Spleen (tissue), 11 donors: ENCODE measurements at regions not wholly inside any gene's neighbourhood (a gene's known extent, or its start where the extent isn't known, plus 50 kb on each side); places are given as distances from the start of the nearest gene placed in this dataset.
"Not testable (repeated sequence)": the region's sequence is repeated elsewhere in the genome, so short reads cannot be mapped to it uniquely, and the experiment has no call there.

Experiments used
- DNase-seq: peaks from one replicate; pipeline ENCODE4 v3.0.0-alpha.2; 2020
- H3K27ac ChIP-seq, 8 donors: fragments of 200-600 bp; sonication (generic) in 7 of 8; 1 replicate in 4 of 8; 2 replicates in 4 of 8; pipeline versions ENCODE4 v1.5.0 to v1.8.0; 2016 to 2021; ENCODE audit warnings: inconsistent platforms in 4 of 8, mild to moderate bottlenecking in 4 of 8, moderate library complexity in 1 of 8
- H3K27me3 ChIP-seq, 7 donors: fragments of 200-600 bp; sonication (generic) in 6 of 7; replicated peaks in 1 of 7; 1 replicate in 4 of 7; 2 replicates in 3 of 7; pipeline versions ENCODE4 v1.5.0 to v1.8.0; 2016 to 2021; ENCODE audit warnings: inconsistent platforms in 3 of 7, mild to moderate bottlenecking in 1 of 7
- H3K36me3 ChIP-seq, 6 donors: fragments of 200-600 bp; sonication (generic) in 5 of 6; 1 replicate in 4 of 6; 2 replicates in 2 of 6; pipeline versions ENCODE4 v1.5.0 to v1.8.0; 2016 to 2021; ENCODE audit warnings: inconsistent platforms in 2 of 6
- H3K4me1 ChIP-seq, 6 donors: fragments of 200-600 bp; sonication (generic) in 5 of 6; 1 replicate in 3 of 6; 2 replicates in 3 of 6; pipeline versions ENCODE4 v1.5.0 to v1.8.0; 2016 to 2021; ENCODE audit warnings: inconsistent platforms in 3 of 6
- H3K4me3 ChIP-seq, 8 donors: fragments of 200-600 bp; sonication (generic) in 7 of 8; 1 replicate in 4 of 8; 2 replicates in 4 of 8; pipeline versions ENCODE4 v1.5.0 to v1.8.0; 2016 to 2021; ENCODE audit warnings: inconsistent platforms in 4 of 8, mild to moderate bottlenecking in 4 of 8, moderate library complexity in 2 of 8
- H3K9me3 ChIP-seq, 8 donors: fragments of 200-600 bp; sonication (generic) in 7 of 8; 1 replicate in 4 of 8; 2 replicates in 4 of 8; pipeline versions ENCODE4 v1.5.0 to v1.8.0; 2016 to 2021; ENCODE audit warnings: inconsistent platforms in 4 of 8
- CTCF ChIP-seq, 11 experiments: fragments of 200-600 bp in 7 of 11; fragments of 450-650 bp in 4 of 11; sonication (generic) in 4 of 11; IDR thresholded peaks in 8 of 11; conservative IDR thresholded peaks in 3 of 11; 1 replicate in 7 of 11; 2 replicates in 4 of 11; pipeline versions ENCODE4 v1.4.0 to v1.8.0; 2016 to 2021; ENCODE audit warnings: antibody characterized with exemption in 11 of 11, inconsistent platforms in 4 of 11, mild to moderate bottlenecking in 1 of 11
- POLR2A ChIP-seq, 3 donors: fragments of 450-650 bp; IDR thresholded peaks; one replicate each; pipeline ENCODE4 v1.5.1; 2017; ENCODE audit warnings: antibody characterized with exemption in 3 of 3, mild to moderate bottlenecking in 1 of 3
- POLR2AphosphoS5 ChIP-seq, 3 donors: sonication (generic); formaldehyde crosslinking; IDR thresholded peaks; one replicate each; pipeline ENCODE4 v1.5.1; 2017; ENCODE audit warnings: antibody characterized with exemption in 3 of 3
- WGBS, 5 donors: extraction: QIAGEN DNeasy Blood & Tissue Kit in 3 of 5; methylation state at CpG; one replicate each; pipeline versions ENCODE4 v1.1.5 to v1.1.7; 2013 to 2018; 5-methylcytosine and 5-hydroxymethylcytosine counted together
- intact Hi-C: fragments of 100-400 bp; cut with DNase I; formaldehyde crosslinking; loops from one replicate; pipeline ENCODE4 v1.15.0; 2023; ENCODE audit warnings: low total_unique reads
- donor health status: healthy with polysubstance abuse.
- donor health status: DM: no; HTN: no; CAD: no; lungs with moderate emphysema.
- donor health status: DM: no; HTN: no; CAD: no.
- donor health status: Bipolar disorder and iron deficiency.
- donor health status: healthy.
- donor health status: DM: no; HTN: no; CAD: no.
- donor health status: DM: yes; HTN: yes; CAD: no.

GRCh38 chr7:131640686-131641085 lies 84.3 kb upstream of the PODXL start:
- Histone ChIP-seq H3K9me3 (no peaks in the 10 kb centered on the region), H3K4me3 (no peak overlapping the region), H3K36me3 (no peaks in the 10 kb centered on the region), H3K4me1 (no peaks in the 10 kb centered on the region), H3K27ac (no peak overlapping the region), H3K27me3 (peaks cover 0 to 11% (median 0%) of the 10 kb centered on the region in 7 donors)
- intact Hi-C loops: no loop called here
- no peak for DNase-seq
- TF ChIP-seq POLR2A (IDR thresholded peaks at IDR 0.05) (no peak), POLR2AphosphoS5 (IDR thresholded peaks at IDR 0.05) (no peak), CTCF (IDR thresholded peaks at IDR 0.05 in 8 of 11, conservative IDR thresholded peaks at IDR 0.05 in 3 of 11) (no peak)
- WGBS, 5 donors: 62 to 80% (median 72%) methylated on average over 5 of the region's 5 CpGs

- WGBS, 5 donors: 78 to 86% (median 83%) methylated on average over 10 of the region's 10 CpGs
Measured at GRCh38 chr7:131638641-131639430, 82.4 kb upstream of the PODXL start.

GRCh38 chr7:131637859-131638258 lies 81.4 kb upstream of the PODXL start:
- Histone ChIP-seq H3K4me1 (peaks cover 0 to 6% (median 0%) of the 10 kb centered on the region in 6 donors), H3K4me3 (no peak overlapping the region), H3K36me3 (no peaks in the 10 kb centered on the region), H3K9me3 (no peaks in the 10 kb centered on the region), H3K27me3 (peaks cover 0 to 6% (median 0%) of the 10 kb centered on the region in 7 donors), H3K27ac (no peak overlapping the region)
- no peak for TF ChIP-seq POLR2AphosphoS5 (IDR thresholded peaks at IDR 0.05)
- TF ChIP-seq POLR2A (IDR thresholded peaks at IDR 0.05): no peak
- no peak for TF ChIP-seq CTCF (IDR thresholded peaks at IDR 0.05 in 8 of 11, conservative IDR thresholded peaks at IDR 0.05 in 3 of 11)
- 79 to 91% (median 85%) methylated on average over 8 of the region's 8 CpGs for WGBS, 5 donors
- intact Hi-C loops: no loop called here
- DNase-seq: no peak

More at GRCh38 chr7:131638641-131639430, 82.4 kb upstream of the PODXL start:
- TF ChIP-seq CTCF (IDR thresholded peaks at IDR 0.05 in 8 of 11, conservative IDR thresholded peaks at IDR 0.05 in 3 of 11) (no peak), POLR2A (IDR thresholded peaks at IDR 0.05) (no peak), POLR2AphosphoS5 (IDR thresholded peaks at IDR 0.05) (no peak)
- intact Hi-C loops: no loop called here
- no peak overlapping the region for H3K4me3 ChIP-seq
- H3K4me1 ChIP-seq: no peaks in the 10 kb centered on the region
- peaks cover 0 to 10% (median 0%) of the 10 kb centered on the region in 7 donors for H3K27me3 ChIP-seq
- no peak for DNase-seq
- no peak overlapping the region for H3K27ac ChIP-seq
- H3K9me3 ChIP-seq: no peaks in the 10 kb centered on the region
- no peaks in the 10 kb centered on the region for H3K36me3 ChIP-seq

GRCh38 chr7:131636092-131636491 lies 79.7 kb upstream of the PODXL start:
- Histone ChIP-seq H3K27ac (no peak overlapping the region), H3K27me3 (no peaks in the 10 kb centered on the region), H3K36me3 (no peaks in the 10 kb centered on the region), H3K4me1 (peaks cover 0 to 6% (median 0%) of the 10 kb centered on the region in 6 donors), H3K4me3 (no peak overlapping the region), H3K9me3 (no peaks in the 10 kb centered on the region)
- TF ChIP-seq CTCF (IDR thresholded peaks at IDR 0.05 in 8 of 11, conservative IDR thresholded peaks at IDR 0.05 in 3 of 11) (no peak), POLR2AphosphoS5 (IDR thresholded peaks at IDR 0.05) (no peak), POLR2A (IDR thresholded peaks at IDR 0.05) (no peak)
- no peak for DNase-seq
- WGBS, 5 donors: 76 to 91% (median 88%) methylated on average over 13 of the region's 13 CpGs
- intact Hi-C loops: no loop called here

GRCh38 chr7:131634197-131634596 lies 77.8 kb upstream of the PODXL start:
- intact Hi-C loops, H3K4me3 ChIP-seq, H3K36me3 ChIP-seq, H3K27me3 ChIP-seq, H3K9me3 ChIP-seq, DNase-seq: not testable (repeated sequence)
- Histone ChIP-seq H3K27ac (peak overlapping the region in 4 of 8 donors; percentile 24 to 58 (median 45)), H3K4me1 (peaks cover 0 to 17% (median 5%) of the 10 kb centered on the region in 6 donors)
